ENCODE measurements at regions not wholly inside any gene's neighbourhood (a gene's known extent, or its start where the extent isn't known, plus 50 kb on each side); places are given as distances from the start of the nearest gene placed in this dataset.

DNA sequence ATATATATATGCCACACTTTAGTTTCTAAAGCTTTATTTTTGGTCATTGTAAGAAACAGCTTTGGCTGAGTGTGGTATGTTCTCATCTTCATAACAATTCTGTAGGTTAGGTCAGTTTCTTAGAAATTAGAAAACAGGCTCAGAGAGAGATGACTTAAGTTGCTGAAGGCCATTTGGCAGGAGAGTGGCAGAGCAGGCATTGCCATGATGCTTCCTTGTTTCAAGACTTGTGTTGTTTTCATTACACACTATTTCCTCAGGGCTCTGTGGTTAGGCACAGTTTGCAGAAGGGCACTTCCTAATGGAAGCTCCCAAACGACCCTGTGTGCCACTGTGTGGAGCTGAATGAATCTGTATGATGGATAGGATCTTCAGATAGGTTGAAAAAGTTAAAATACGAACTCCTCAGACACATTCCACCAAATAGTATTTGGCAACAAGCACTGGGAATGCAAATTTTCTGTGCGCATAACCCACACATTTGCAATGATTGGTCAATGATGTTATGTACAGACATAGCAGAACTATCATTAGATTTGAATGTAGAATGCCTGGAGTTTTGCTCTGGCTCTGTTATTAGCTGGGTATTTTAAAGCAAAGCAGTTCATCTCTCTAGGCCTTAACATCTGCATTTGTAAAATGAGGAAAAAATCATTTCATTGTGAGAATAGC is 274.3 kb upstream of the HS3ST1 start:
- in situ Hi-C loops (cut with MboI; ENCODE audit: low pct_ligation_motif_present in 1 of 4, low pct_unique_long_range_greater_than_20kb in 1 of 4, low sequenced_read_pairs in 3 of 4): loop anchor here in 3 of 4 donors (25.0 kb wide), 3 partner anchors 91 to 1116 kb away; no protein-coding TSS in a partner anchor
- Histone ChIP-seq H3K4me1 (no peaks in the 10 kb centered on the region), H3K36me3 (no peaks in the 10 kb centered on the region), H3K27ac (no peak overlapping the region), H3K27me3 (no peaks in the 10 kb centered on the region), H3K4me3 (no peak overlapping the region), H3K9me3 (no peaks in the 10 kb centered on the region)
- TF ChIP-seq POLR2AphosphoS5 (IDR thresholded peaks at IDR 0.05): no peak
- no peak for TF ChIP-seq CTCF (IDR thresholded peaks at IDR 0.05)
- TF ChIP-seq POLR2A (IDR thresholded peaks at IDR 0.05): no peak
- no peak for TF ChIP-seq EP300 (IDR thresholded peaks at IDR 0.05; ENCODE audit: low read depth)
- no peak for DNase-seq
- intact Hi-C loops (cut with DNase I; ENCODE audit: low total_unique reads): no loop called here
- 71% methylated on average over 2 to 3 of the region's 3 CpGs for WGBS, 2 donors (ENCODE audit: low coverage in 1 of 2)

DNA sequence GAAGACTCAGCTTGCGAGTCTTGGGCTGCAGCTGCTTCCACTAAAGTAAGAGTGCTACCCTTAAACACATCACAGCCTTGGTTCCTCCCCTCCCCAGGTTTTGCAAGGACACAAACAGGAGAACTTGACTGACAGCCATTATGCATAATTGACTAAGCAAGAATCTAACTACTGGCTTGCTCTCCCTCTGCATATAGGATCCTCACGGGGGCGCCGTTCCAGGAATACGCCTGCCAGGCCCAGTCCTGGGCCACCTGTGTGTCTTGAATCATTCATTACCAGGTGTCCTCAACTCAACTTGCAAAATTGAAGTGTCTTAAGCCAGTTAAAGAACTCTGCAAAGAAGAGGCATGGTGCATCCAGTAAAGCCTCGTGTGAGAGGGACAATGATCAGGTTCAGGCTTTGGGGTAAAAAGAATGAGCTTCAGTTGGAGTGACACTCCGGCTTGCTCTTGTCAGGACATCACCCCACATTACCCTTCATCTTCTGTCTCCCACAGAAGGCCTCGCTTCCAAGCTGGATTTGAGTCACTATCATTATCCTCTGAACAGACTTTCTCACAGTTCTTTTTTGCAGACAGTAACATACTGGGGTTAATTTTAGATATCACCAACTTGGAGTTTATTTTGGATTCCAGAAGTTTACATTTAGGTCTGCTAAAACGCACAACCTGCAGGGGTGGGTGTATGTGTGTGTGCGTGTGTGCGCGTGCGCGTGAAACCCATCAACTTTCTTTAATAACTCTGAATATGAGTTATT is 273.5 kb upstream of the HS3ST1 start:
- Histone ChIP-seq H3K4me3 (no peak overlapping the region), H3K4me1 (no peaks in the 10 kb centered on the region), H3K27me3 (no peaks in the 10 kb centered on the region), H3K36me3 (no peaks in the 10 kb centered on the region), H3K9me3 (no peaks in the 10 kb centered on the region), H3K27ac (no peak overlapping the region)
- no peak for TF ChIP-seq POLR2A (IDR thresholded peaks at IDR 0.05)
- TF ChIP-seq POLR2AphosphoS5 (IDR thresholded peaks at IDR 0.05): no peak
- no peak for TF ChIP-seq CTCF (IDR thresholded peaks at IDR 0.05)
- TF ChIP-seq EP300 (IDR thresholded peaks at IDR 0.05; ENCODE audit: low read depth): no peak
- DNase-seq: no peak
- 86 to 89% methylated on average over 9 to 14 of the region's 14 CpGs for WGBS, 2 donors (ENCODE audit: low coverage in 1 of 2)
- intact Hi-C loops (cut with DNase I; ENCODE audit: low total_unique reads) (no loop called here), in situ Hi-C loops (cut with MboI; ENCODE audit: low pct_ligation_motif_present in 1 of 4, low pct_unique_long_range_greater_than_20kb in 1 of 4, low sequenced_read_pairs in 3 of 4) (loop anchor here in 3 of 4 donors (25.0 kb wide), 3 partner anchors 90 to 1115 kb away; no protein-coding TSS in a partner anchor)

DNA sequence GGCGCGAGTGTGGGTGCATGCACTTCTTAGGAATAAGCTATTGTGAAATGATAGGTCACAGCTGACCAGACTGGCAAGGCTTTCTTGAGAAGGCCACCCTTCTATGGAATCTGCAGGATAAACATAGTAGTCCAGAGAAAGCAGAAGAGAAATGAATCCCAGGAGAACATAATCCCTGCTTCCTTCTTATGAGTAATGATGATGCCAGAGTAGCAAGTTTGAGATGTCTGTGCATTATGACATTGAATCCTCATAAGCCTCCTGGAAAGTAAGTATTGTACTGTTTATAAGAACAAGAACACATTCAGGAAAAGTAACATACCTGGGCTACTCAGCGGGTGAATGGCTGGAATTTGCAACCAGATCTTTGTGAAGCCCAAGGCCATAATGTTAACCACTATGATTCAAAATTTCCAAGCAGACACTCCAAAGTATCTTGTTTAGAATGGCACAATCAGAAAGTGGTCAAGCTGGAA is 272.1 kb upstream of the HS3ST1 start:
- no peaks in the 10 kb centered on the region for H3K27me3 ChIP-seq
- no peaks in the 10 kb centered on the region for H3K4me1 ChIP-seq
- WGBS, 2 donors (ENCODE audit: low coverage in 1 of 2): 97 to 100% methylated on average over 2 to 3 of the region's 3 CpGs
- in situ Hi-C loops (cut with MboI; ENCODE audit: low pct_ligation_motif_present in 1 of 4, low pct_unique_long_range_greater_than_20kb in 1 of 4, low sequenced_read_pairs in 3 of 4): loop anchor here in 3 of 4 donors (25.0 kb wide), 3 partner anchors 88 to 1113 kb away; no protein-coding TSS in a partner anchor
- intact Hi-C loops (cut with DNase I; ENCODE audit: low total_unique reads): no loop called here
- H3K4me3 ChIP-seq: no peak overlapping the region
- no peak overlapping the region for H3K27ac ChIP-seq
- H3K9me3 ChIP-seq: no peaks in the 10 kb centered on the region
- no peaks in the 10 kb centered on the region for H3K36me3 ChIP-seq
- TF ChIP-seq POLR2A (IDR thresholded peaks at IDR 0.05): no peak
- no peak for TF ChIP-seq CTCF (IDR thresholded peaks at IDR 0.05)
- no peak for TF ChIP-seq EP300 (IDR thresholded peaks at IDR 0.05; ENCODE audit: low read depth)
- TF ChIP-seq POLR2AphosphoS5 (IDR thresholded peaks at IDR 0.05): no peak
- no peak for DNase-seq

- DNase-seq: no peak
- no peak overlapping the region for H3K27ac ChIP-seq
- H3K4me1 ChIP-seq: no peaks in the 10 kb centered on the region
- in situ Hi-C loops (cut with MboI; ENCODE audit: low pct_ligation_motif_present in 1 of 4, low pct_unique_long_range_greater_than_20kb in 1 of 4, low sequenced_read_pairs in 3 of 4): no loop called here
- TF ChIP-seq POLR2AphosphoS5 (IDR thresholded peaks at IDR 0.05) (no peak), CTCF (IDR thresholded peaks at IDR 0.05) (no peak), EP300 (IDR thresholded peaks at IDR 0.05; ENCODE audit: low read depth) (no peak), POLR2A (IDR thresholded peaks at IDR 0.05) (no peak)
- H3K36me3 ChIP-seq: no peaks in the 10 kb centered on the region
- 70 to 76% methylated on average over 4 to 5 of the region's 5 CpGs for WGBS, 2 donors (ENCODE audit: low coverage in 1 of 2)
- no peak overlapping the region for H3K4me3 ChIP-seq
- H3K9me3 ChIP-seq: peaks cover 0 to 3% of the 10 kb centered on the region in 2 donors
- intact Hi-C loops (cut with DNase I; ENCODE audit: low total_unique reads): no loop called here
- H3K27me3 ChIP-seq: no peaks in the 10 kb centered on the region
Observed at GRCh38 chr4:11698846-11699590, 270.3 kb upstream of the HS3ST1 start.

All from transverse colon (tissue), 4 donors.